A673 (cell line): ENCODE measurements at regions not wholly inside any gene's neighbourhood (a gene's known extent, or its start where the extent isn't known, plus 50 kb on each side); places are given as distances from the start of the nearest gene placed in this dataset.

Experiments used
- CTCF ChIP-seq: fragments of 300-800, 200-600 bp; sonication (generic); conservative IDR thresholded peaks from 2 replicates; pipeline ENCODE4 v1.5.1; 2017; ENCODE audit warnings: low read depth, mild to moderate bottlenecking, antibody characterized with exemption, low read length, moderate library complexity, mixed read lengths
- EZH2 ChIP-seq: fragments of 200-600 bp; sonication (generic); IDR thresholded peaks from 2 replicates; pipeline ENCODE4 v1.6.1; 2017; ENCODE audit warnings: borderline replicate concordance, low read depth, mild to moderate bottlenecking, mixed read lengths, antibody characterized with exemption, low read length; ENCODE audit not compliant: poor library complexity, severe bottlenecking

GRCh38 chr4:138816875-138817274, 198.7 kb upstream of the NOCT start:
- TF ChIP-seq CTCF, result no peak
- no peak for TF ChIP-seq EZH2
